Fibroblast of villous mesenchyme (primary cell): ENCODE measurements at regions not wholly inside any gene's neighbourhood (a gene's known extent, or its start where the extent isn't known, plus 50 kb on each side); places are given as distances from the start of the nearest gene placed in this dataset.

Experiments used
- DNase-seq: peaks from one replicate; pipeline ENCODE4 v3.0.0-alpha.2; 2010; ENCODE audit warnings: low read depth
- H3K4me3 ChIP-seq: 2 replicates; pipeline ENCODE4 v1.5.1; 2011; ENCODE audit warnings: low read depth, mild to moderate bottlenecking, low read length
- CTCF ChIP-seq: IDR thresholded peaks from 2 replicates; pipeline ENCODE4 v1.5.1; 2012; ENCODE audit warnings: low read depth, mild to moderate bottlenecking, low read length; ENCODE audit not compliant: insufficient read depth

- H3K4me3 ChIP-seq = no peak overlapping the region
- no peak for DNase-seq
- TF ChIP-seq CTCF = no peak
Observed at GRCh38 chr11:131201674-131202073, 168.7 kb upstream of the NTM start.

- TF ChIP-seq CTCF = no peak
- DNase-seq = no peak
- no peak overlapping the region for H3K4me3 ChIP-seq
Observed at GRCh38 chr11:131203040-131203439, 167.4 kb upstream of the NTM start.

GRCh38 chr11:131204282-131204681 lies 166.1 kb upstream of the NTM start:
- H3K4me3 ChIP-seq = no peak overlapping the region
- no peak for TF ChIP-seq CTCF
- no peak for DNase-seq

GRCh38 chr11:131204765-131205380 lies 165.5 kb upstream of the NTM start:
- no peak overlapping the region for H3K4me3 ChIP-seq
- DNase-seq = no peak
- no peak for TF ChIP-seq CTCF

- no peak for TF ChIP-seq CTCF
- no peak for DNase-seq
- no peak overlapping the region for H3K4me3 ChIP-seq
Observed at GRCh38 chr11:131206671-131207070, 163.7 kb upstream of the NTM start.

GRCh38 chr11:131207901-131208300 lies 162.5 kb upstream of the NTM start:
- H3K4me3 ChIP-seq = no peak overlapping the region
- no peak for TF ChIP-seq CTCF
- no peak for DNase-seq
